ENCODE measurements at regions not wholly inside any gene's neighbourhood (a gene's known extent, or its start where the extent isn't known, plus 50 kb on each side); places are given as distances from the start of the nearest gene placed in this dataset.

- H3K9ac ChIP-seq (ENCODE audit: low read length), result no peak overlapping the region
- TF ChIP-seq EZH2 (IDR thresholded peaks at IDR 0.05; ENCODE audit: borderline replicate concordance, insufficient read depth, low read depth, low read length, poor library complexity, severe bottlenecking), result no peak
- no peak for TF ChIP-seq CTCF (IDR thresholded peaks at IDR 0.05)
- H3K4me3 Mint-ChIP-seq, result no peak overlapping the region
- H3K36me3 ChIP-seq (replicated peaks in 1 of 2; ENCODE audit: control extremely low read depth in 1 of 2, control insufficient read depth in 1 of 2, extremely low read depth in 1 of 2, insufficient read depth in 2 of 2, low read length in 1 of 2), result no peaks in the 10 kb centered on the region
- CTCF ChIA-PET, result interaction anchor here (0.8 to 1.0 kb wide), 2 partner anchors 1041 to 1042 kb away, joined by 3 to 4 read pairs; no protein-coding TSS in a partner anchor
- no peaks in the 10 kb centered on the region for H3K9me3 ChIP-seq (ENCODE audit: control extremely low read depth in 1 of 3, control insufficient read depth in 2 of 3, insufficient read depth in 1 of 3, low read length in 2 of 3)
- peaks cover 0 to 5% of the 10 kb centered on the region in 2 donors for H3K4me1 ChIP-seq (ENCODE audit: control insufficient read depth in 2 of 2, insufficient read depth in 2 of 2, low read length in 2 of 2)
- no peak for ATAC-seq (ENCODE audit: low read depth)
- no peak overlapping the region for H3K27ac Mint-ChIP-seq
- no peaks in the 10 kb centered on the region for H3K27me3 Mint-ChIP-seq
- H3K79me2 ChIP-seq (ENCODE audit: control insufficient read depth, insufficient read depth, low read length), result no peaks in the 10 kb centered on the region
- H3K4me1 Mint-ChIP-seq, result peaks cover 8% of the 10 kb centered on the region
- H3K27me3 ChIP-seq (replicated peaks in 1 of 4; ENCODE audit: control extremely low read depth in 1 of 4, control insufficient read depth in 3 of 4, insufficient read depth in 4 of 4, low read length in 3 of 4), result no peaks in the 10 kb centered on the region
- DNase-seq, result no peak
- no peaks in the 10 kb centered on the region for H3K9me3 Mint-ChIP-seq (ENCODE audit: insufficient read depth)
- no peak overlapping the region for H3K4me2 ChIP-seq (replicated peaks; ENCODE audit: low read depth, low read length, poor library complexity, severe bottlenecking)
- intact Hi-C loops (cut with micrococcal nuclease), result loop anchor here (2.0 to 10.0 kb wide), 2 partner anchors 1038 to 1068 kb away; no protein-coding TSS in a partner anchor
- 94% methylated on average over 3 of the region's 10 CpGs for WGBS (ENCODE audit: insufficient coverage)
- H2AFZ ChIP-seq (ENCODE audit: insufficient read depth, low read depth, low read length, poor library complexity, severe bottlenecking), result no peak overlapping the region
- POLR2A ChIA-PET, result no interaction called here
- H3K27ac ChIP-seq (ENCODE audit: low read length in 2 of 2), result no peak overlapping the region
- H3K4me3 ChIP-seq (ENCODE audit: control extremely low read depth in 1 of 5, extremely low read depth in 1 of 5, insufficient read depth in 1 of 5, low read depth in 2 of 5, low read length in 4 of 5), result no peak overlapping the region
- H4K20me1 ChIP-seq (ENCODE audit: control insufficient read depth, insufficient read depth, low read length, poor library complexity, severe bottlenecking), result no peaks in the 10 kb centered on the region
Measured at GRCh38 chr4:11622961-11623725, 194.4 kb upstream of the HS3ST1 start.

GRCh38 chr4:11620861-11621260 lies 192.2 kb upstream of the HS3ST1 start:
- Mint-ChIP-seq H3K4me3 (no peak overlapping the region), H3K9me3 (ENCODE audit: insufficient read depth) (no peaks in the 10 kb centered on the region), H3K4me1 (peaks cover 8% of the 10 kb centered on the region), H3K27me3 (no peaks in the 10 kb centered on the region), H3K27ac (no peak overlapping the region)
- H3K79me2 ChIP-seq (ENCODE audit: control insufficient read depth, insufficient read depth, low read length), result no peaks in the 10 kb centered on the region
- intact Hi-C loops (cut with micrococcal nuclease), result loop anchor here (10.0 kb wide), 1 partner anchor 1036 kb away; no protein-coding TSS in a partner anchor
- no peaks in the 10 kb centered on the region for H3K9me3 ChIP-seq (ENCODE audit: control extremely low read depth in 1 of 3, control insufficient read depth in 2 of 3, insufficient read depth in 1 of 3, low read length in 2 of 3)
- no peak overlapping the region for H3K9ac ChIP-seq (ENCODE audit: low read length)
- DNase-seq (no peak), ATAC-seq (ENCODE audit: low read depth) (no peak)
- H3K4me1 ChIP-seq (ENCODE audit: control insufficient read depth in 2 of 2, insufficient read depth in 2 of 2, low read length in 2 of 2), result peaks cover 0 to 5% of the 10 kb centered on the region in 2 donors
- H2AFZ ChIP-seq (ENCODE audit: insufficient read depth, low read depth, low read length, poor library complexity, severe bottlenecking), result no peak overlapping the region
- 88% methylated on average over 1 of the region's 2 CpGs for WGBS (ENCODE audit: insufficient coverage)
- TF ChIP-seq EZH2 (IDR thresholded peaks at IDR 0.05; ENCODE audit: borderline replicate concordance, insufficient read depth, low read depth, low read length, poor library complexity, severe bottlenecking) (no peak), CTCF (IDR thresholded peaks at IDR 0.05) (no peak)
- POLR2A ChIA-PET, result no interaction called here
- H3K4me3 ChIP-seq (ENCODE audit: control extremely low read depth in 1 of 5, extremely low read depth in 1 of 5, insufficient read depth in 1 of 5, low read depth in 2 of 5, low read length in 4 of 5), result no peak overlapping the region
- no peak overlapping the region for H3K4me2 ChIP-seq (replicated peaks; ENCODE audit: low read depth, low read length, poor library complexity, severe bottlenecking)
- H3K27ac ChIP-seq (ENCODE audit: low read length in 2 of 2), result no peak overlapping the region
- CTCF ChIA-PET, result no interaction called here
- no peaks in the 10 kb centered on the region for H3K36me3 ChIP-seq (replicated peaks in 1 of 2; ENCODE audit: control extremely low read depth in 1 of 2, control insufficient read depth in 1 of 2, extremely low read depth in 1 of 2, insufficient read depth in 2 of 2, low read length in 1 of 2)
- H3K27me3 ChIP-seq (replicated peaks in 1 of 4; ENCODE audit: control extremely low read depth in 1 of 4, control insufficient read depth in 3 of 4, insufficient read depth in 4 of 4, low read length in 3 of 4), result no peaks in the 10 kb centered on the region
- no peaks in the 10 kb centered on the region for H4K20me1 ChIP-seq (ENCODE audit: control insufficient read depth, insufficient read depth, low read length, poor library complexity, severe bottlenecking)

All from B cell (primary cell).